GM12878 (cell line): ENCODE measurements at regions not wholly inside any gene's neighbourhood (a gene's known extent, or its start where the extent isn't known, plus 50 kb on each side); places are given as distances from the start of the nearest gene placed in this dataset.

Experiments
- ATAC-seq: fragments of 200-7000 bp; cut with Tn5 transposase; 3 replicates; pipeline ENCODE4 v1.9.1; 2020; ENCODE audit warnings: mild to moderate bottlenecking, moderate library complexity
- BruUV-seq: library from RNA; stranded (reverse); fragments of 400-500 nt; replicated peaks from 2 replicates; lab custom pipeline; 2021; lab: Mats Ljungman, UMichigan
- CTCF ChIA-PET: fragments of 300-600 bp; sonication (Branson Sonifier 250); formaldehyde crosslinking; extraction: SDS; loops from one replicate; lab custom pipeline; 2021; ENCODE audit warnings: inconsistent platforms; lab: Yijun Ruan, JAX
- POLR2A ChIA-PET: fragments of 350-600 bp; formaldehyde crosslinking; extraction: SDS; loops from one replicate; lab custom pipeline; 2021; ENCODE audit warnings: inconsistent platforms; lab: Charles Lee
- RAD21 ChIA-PET: fragments of 300-600 bp; sonication (Branson Sonifier 250); formaldehyde crosslinking; loops from one replicate; lab custom pipeline; 2023; ENCODE audit warnings: antibody characterized with exemption; ENCODE audit not compliant: unreplicated experiment; lab: Charles Lee
- SMC1A ChIA-PET: fragments of 300-600 bp; sonication (Branson Sonifier 250); formaldehyde crosslinking; loops from one replicate; lab custom pipeline; 2023; ENCODE audit not compliant: unreplicated experiment, uncharacterized antibody; lab: Charles Lee
- DNase-seq: peaks from one replicate; pipeline ENCODE4 v3.0.0-alpha.2; 2011; ENCODE audit warnings: low read depth, low spot score
- FAIRE-seq: peaks from 3 replicates; lab custom pipeline; 2011; peaks lifted over from hg19 to GRCh38; lab: Jason Lieb, UNC
- H2AFZ ChIP-seq: 2 replicates; pipeline ENCODE4 v1.6.0; 2011; ENCODE audit warnings: low read depth, low read length, control low read depth; ENCODE audit not compliant: control insufficient read depth
- H3K27ac ChIP-seq: 2 replicates; pipeline ENCODE4 v1.5.1; 2011; ENCODE audit warnings: control low read depth; ENCODE audit not compliant: control insufficient read depth, insufficient read depth
- H3K27me3 ChIP-seq, 2 experiments: replicated peaks in 1 of 2; 2 replicates each; pipeline versions ENCODE4 v1.6.0 to v1.6.1; 2011; ENCODE audit warnings: low read length in 1 of 2; ENCODE audit not compliant: control insufficient read depth in 2 of 2, insufficient read depth in 2 of 2
- H3K36me3 ChIP-seq, 2 experiments: 2 replicates each; pipeline ENCODE4 v1.5.1; 2011; ENCODE audit warnings: low read length in 1 of 2; ENCODE audit not compliant: control insufficient read depth in 2 of 2, insufficient read depth in 2 of 2
- H3K4me1 ChIP-seq: 2 replicates; pipeline ENCODE4 v1.6.1; 2011; ENCODE audit warnings: mild to moderate bottlenecking, low read length, moderate library complexity, mixed read lengths; ENCODE audit not compliant: control insufficient read depth, insufficient read depth
- H3K4me2 ChIP-seq: 2 replicates; pipeline ENCODE4 v1.6.0; 2011; ENCODE audit warnings: control low read depth; ENCODE audit not compliant: control insufficient read depth, insufficient read depth
- H3K4me3 ChIP-seq: fragments of 200-600 bp; sonication (generic); 2 replicates; pipeline ENCODE4 v1.5.1; 2016
- H3K79me2 ChIP-seq: 2 replicates; pipeline ENCODE4 v1.6.0; 2011; ENCODE audit warnings: low read length; ENCODE audit not compliant: control insufficient read depth, insufficient read depth
- H3K9ac ChIP-seq: 2 replicates; pipeline ENCODE4 v1.8.0; 2011; ENCODE audit warnings: low read length, control low read depth, mixed read lengths; ENCODE audit not compliant: control insufficient read depth, insufficient read depth
- H3K9me3 ChIP-seq: replicated peaks from 3 replicates; pipeline ENCODE4 v1.5.1; 2011; ENCODE audit warnings: mild to moderate bottlenecking, low read length; ENCODE audit not compliant: control insufficient read depth, insufficient read depth
- H4K20me1 ChIP-seq: 2 replicates; pipeline ENCODE4 v1.6.0; 2011; ENCODE audit not compliant: control insufficient read depth, insufficient read depth
- NFYA ChIP-seq: IDR thresholded peaks from 2 replicates; pipeline ENCODE4 v1.6.1; 2011; ENCODE audit warnings: low read depth, mild to moderate bottlenecking, low read length, improper control_type of control experiment, borderline replicate concordance
- PAX5 ChIP-seq: IDR thresholded peaks from 2 replicates; pipeline ENCODE4 v1.6.1; 2011; ENCODE audit warnings: low read depth, low read length, borderline replicate concordance
- POLR2AphosphoS5 ChIP-seq: IDR thresholded peaks from 2 replicates; pipeline ENCODE4 v1.6.1; 2011; ENCODE audit warnings: mild to moderate bottlenecking, low read length, inconsistent platforms
- RELA ChIP-seq: fragments of 450-650 bp; IDR thresholded peaks from 2 replicates; pipeline ENCODE4 v1.8.0; 2014; ENCODE audit warnings: borderline replicate concordance; ENCODE audit not compliant: partially characterized antibody
- SIX5 ChIP-seq: IDR thresholded peaks from 2 replicates; pipeline ENCODE4 v1.6.1; 2011; ENCODE audit warnings: mild to moderate bottlenecking, low read depth, low read length, moderate library complexity; ENCODE audit not compliant: severe bottlenecking
- SMARCA5 ChIP-seq: fragments of 450-650 bp; IDR thresholded peaks from 2 replicates; pipeline ENCODE4 v1.6.1; 2017; ENCODE audit warnings: mild to moderate bottlenecking
- SPI1 ChIP-seq: IDR thresholded peaks from 2 replicates; pipeline ENCODE4 v1.6.1; 2011; ENCODE audit warnings: low read depth, mild to moderate bottlenecking, low read length, moderate library complexity, borderline replicate concordance; ENCODE audit not compliant: insufficient read depth
- WGBS: methylation state at CpG from one replicate; pipeline ENCODE4 v1.1.6; 2016; ENCODE audit warnings: low lambda C conversion rate; ENCODE audit not compliant: insufficient replicate concordance, insufficient coverage; ENCODE audit errors: missing lambda C conversion rate; 5-methylcytosine and 5-hydroxymethylcytosine counted together
- in situ Hi-C: fragments of 300-500 bp; cut with MboI; formaldehyde crosslinking; loops from 9 replicates; pipeline ENCODE4 v1.14.3; 2018; ENCODE audit warnings: mixed read lengths
- intact Hi-C: fragments of 100-400 bp; cut with micrococcal nuclease; formaldehyde crosslinking; loops from one replicate; pipeline ENCODE4 v1.14.2; 2022; ENCODE audit not compliant: unreplicated experiment
- TF ChIP-seq, protein P1 (sequence below): fragments of 450-650 bp; IDR thresholded peaks from 2 replicates; pipeline ENCODE4 v1.6.1; 2016; ENCODE audit warnings: mild to moderate bottlenecking

DNA sequence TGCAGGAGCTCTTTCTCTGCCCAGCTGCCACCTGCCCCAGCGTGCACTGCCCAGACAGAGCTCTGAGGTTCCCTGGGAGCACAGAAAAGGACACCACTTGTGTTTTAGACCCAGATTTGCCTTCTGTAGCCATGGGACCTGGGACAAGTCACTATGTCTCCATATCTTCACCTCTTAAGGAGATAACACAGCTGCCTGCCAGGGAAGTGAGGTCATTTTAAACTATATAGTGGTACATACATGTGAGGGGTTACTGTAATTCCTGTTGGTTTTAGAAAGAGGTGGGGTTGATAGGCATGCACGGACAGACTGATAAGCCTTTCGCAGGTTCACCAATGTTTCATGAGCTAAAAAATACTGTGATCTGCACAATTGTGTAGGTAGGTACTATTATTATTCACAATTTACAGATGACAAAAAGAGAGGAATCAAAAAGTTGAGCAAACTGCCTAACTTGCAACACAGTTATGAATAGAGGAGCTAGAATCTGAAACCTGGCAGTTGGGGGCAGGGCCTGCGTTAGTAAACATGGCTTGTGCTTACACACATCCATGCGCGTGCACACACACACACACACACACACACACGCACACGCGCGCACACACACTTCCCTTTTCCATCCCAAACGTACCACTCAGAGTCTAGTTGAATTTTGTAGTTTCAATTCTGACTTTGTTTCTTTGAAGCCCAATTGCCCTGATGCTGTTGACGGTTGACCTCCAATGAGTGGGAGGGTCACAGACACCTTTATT is 193.6 kb downstream of the FAM43A start:
- WGBS: 48% methylated on average over 12 of the region's 12 CpGs
- ChIA-PET CTCF (no interaction called here), POLR2A (no interaction called here), SMC1A (interaction anchor here (1.0 to 1.1 kb wide), 2 partner anchors 8 to 18 kb away, joined by 3 read pairs; no protein-coding TSS in a partner anchor), RAD21 (no interaction called here)
- H3K9ac ChIP-seq: no peak overlapping the region
- in situ Hi-C loops (no loop called here), intact Hi-C loops (no loop called here)
- H3K9me3 ChIP-seq: peaks cover under 1% of the 10 kb centered on the region; the same call in 1 of the 3 replicates
- no peaks in the 10 kb centered on the region for H4K20me1 ChIP-seq
- no peak for DNase-seq
- H3K79me2 ChIP-seq: no peaks in the 10 kb centered on the region
- no peak for ATAC-seq
- H3K27me3 ChIP-seq: peaks cover 0 to 1% of the 10 kb centered on the region in 2 experiments; a peak in 1 of 4 replicates
- TF ChIP-seq SPI1: peak; percentile 35; the same call in 1 of the 2 replicates
- TF ChIP-seq PAX5: no peak
- FAIRE-seq: no peak
- H3K4me2 ChIP-seq: no peak overlapping the region
- no peak overlapping the region for H3K4me3 ChIP-seq
- no peak overlapping the region for H2AFZ ChIP-seq
- H3K27ac ChIP-seq: no peak overlapping the region
- H3K36me3 ChIP-seq: no peaks in the 10 kb centered on the region
- BruUV-seq: no TSS peak
- H3K4me1 ChIP-seq: 0 out of 2 replicates have a peak, but pooled peaks cover 3% of the 10 kb centered on the region

DNA sequence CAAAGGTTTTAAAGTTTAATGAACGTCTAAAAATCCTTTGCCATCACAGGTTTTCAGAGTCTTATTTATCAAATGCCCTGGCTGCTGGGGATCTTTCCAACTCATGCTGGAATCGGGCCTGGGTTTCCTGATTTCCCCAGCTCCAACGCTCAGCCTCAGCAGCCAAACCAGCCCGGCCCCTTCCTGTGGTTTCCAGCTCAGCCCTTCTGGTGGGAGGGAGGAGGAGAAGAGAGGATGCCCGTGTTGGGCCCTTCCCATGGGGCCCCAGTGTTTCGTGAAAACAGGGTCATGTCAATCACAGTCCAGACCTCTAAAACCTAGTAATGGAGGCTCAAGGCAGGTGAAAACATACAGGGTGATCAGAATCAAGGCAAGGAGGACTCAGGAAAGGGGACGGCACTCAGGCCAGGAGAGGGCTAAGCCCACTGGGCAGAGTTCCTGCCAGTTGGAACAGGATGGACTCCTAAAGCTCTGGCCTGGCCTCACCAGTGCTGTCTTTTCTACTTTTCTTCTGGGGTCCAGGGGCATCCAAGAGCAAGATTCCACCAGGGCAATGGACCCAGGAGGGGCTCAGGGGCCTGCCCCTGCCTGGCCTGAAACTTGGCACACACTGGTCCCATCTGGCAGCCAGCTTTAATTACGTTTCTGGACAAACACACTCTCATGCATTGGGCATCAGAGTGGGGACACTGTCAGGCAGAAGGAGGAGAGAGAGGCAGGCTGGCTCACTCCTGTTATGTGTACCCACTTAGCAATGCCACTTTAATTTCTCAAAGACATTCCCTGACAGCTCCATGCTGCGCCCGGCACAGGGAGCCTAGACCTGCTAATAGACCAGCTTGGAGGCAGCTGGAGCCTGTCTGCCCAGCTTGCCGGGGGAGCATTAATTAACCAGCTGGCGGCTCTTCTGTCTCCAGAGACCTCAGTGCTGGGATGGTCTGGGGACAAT is 194.6 kb downstream of the FAM43A start:
- in situ Hi-C loops: no loop called here
- DNase-seq: no peak
- TF ChIP-seq NFYA: no peak
- no peak for TF ChIP-seq POLR2AphosphoS5
- TF ChIP-seq, protein P1, sequence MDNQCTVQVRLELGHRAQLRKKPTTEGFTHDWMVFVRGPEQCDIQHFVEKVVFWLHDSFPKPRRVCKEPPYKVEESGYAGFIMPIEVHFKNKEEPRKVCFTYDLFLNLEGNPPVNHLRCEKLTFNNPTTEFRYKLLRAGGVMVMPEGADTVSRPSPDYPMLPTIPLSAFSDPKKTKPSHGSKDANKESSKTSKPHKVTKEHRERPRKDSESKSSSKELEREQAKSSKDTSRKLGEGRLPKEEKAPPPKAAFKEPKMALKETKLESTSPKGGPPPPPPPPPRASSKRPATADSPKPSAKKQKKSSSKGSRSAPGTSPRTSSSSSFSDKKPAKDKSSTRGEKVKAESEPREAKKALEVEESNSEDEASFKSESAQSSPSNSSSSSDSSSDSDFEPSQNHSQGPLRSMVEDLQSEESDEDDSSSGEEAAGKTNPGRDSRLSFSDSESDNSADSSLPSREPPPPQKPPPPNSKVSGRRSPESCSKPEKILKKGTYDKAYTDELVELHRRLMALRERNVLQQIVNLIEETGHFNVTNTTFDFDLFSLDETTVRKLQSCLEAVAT: no peak
- TF ChIP-seq SMARCA5: no peak
- TF ChIP-seq RELA: no peak
- TF ChIP-seq SIX5: no peak

More for the DNA sequence above, 194.6 kb downstream of the FAM43A start:
- RAD21 ChIA-PET: no interaction called here
- BruUV-seq: no TSS peak
- H2AFZ ChIP-seq: no peak overlapping the region
- no peak overlapping the region for H3K27ac ChIP-seq
- H3K36me3 ChIP-seq: no peaks in the 10 kb centered on the region
- CTCF ChIA-PET: no interaction called here
- H3K4me2 ChIP-seq: no peak overlapping the region
- SMC1A ChIA-PET: interaction anchor here (1.0 kb wide), 1 partner anchor 9 kb away, joined by 3 read pairs; no protein-coding TSS in a partner anchor
- no peak overlapping the region for H3K4me3 ChIP-seq
- no peak overlapping the region for H3K9ac ChIP-seq
- FAIRE-seq (no peak), ATAC-seq (no peak)
- H4K20me1 ChIP-seq: no peaks in the 10 kb centered on the region
- H3K4me1 ChIP-seq: 0 out of 2 replicates have a peak, but pooled peaks cover 3% of the 10 kb centered on the region
- H3K27me3 ChIP-seq: 0 out of 4 replicates have a peak, but pooled peaks cover 0 to 1% of the 10 kb centered on the region in 2 experiments
- intact Hi-C loops: no loop called here
- 26% methylated on average over 12 of the region's 12 CpGs for WGBS
- POLR2A ChIA-PET: no interaction called here
- peaks cover 3% of the 10 kb centered on the region; the same call in 1 of the 3 replicates for H3K9me3 ChIP-seq
- H3K79me2 ChIP-seq: no peaks in the 10 kb centered on the region
